HepG2 (cell line): ENCODE measurements at regions not wholly inside any gene's neighbourhood (a gene's known extent, or its start where the extent isn't known, plus 50 kb on each side); places are given as distances from the start of the nearest gene placed in this dataset.

Experiments
- ATAC-seq: fragments of 200-7000 bp; cut with Tn5 transposase; 3 replicates; pipeline ENCODE4 v1.9.1; 2020; ENCODE audit warnings: mild to moderate bottlenecking, moderate library complexity
- BruUV-seq: library from RNA; stranded (reverse); fragments of 400-500 nt; replicated peaks from 2 replicates; lab custom pipeline; 2021; lab: Mats Ljungman, UMichigan
- CTCF ChIA-PET: fragments of 300-600 bp; formaldehyde crosslinking; extraction: SDS; loops from one replicate; lab custom pipeline; 2021; ENCODE audit warnings: low total read pairs, inconsistent platforms, low intra/inter-chr PET ratio; lab: Yijun Ruan, JAX
- POLR2A ChIA-PET: fragments of 350-600 bp; sonication (Branson Sonifier 250); formaldehyde crosslinking; loops from one replicate; lab custom pipeline; 2020; ENCODE audit warnings: antibody characterized with exemption, inconsistent platforms; lab: Yijun Ruan, JAX
- DNase-seq: peaks from one replicate; pipeline ENCODE4 v3.0.0-alpha.2; 2015; ENCODE audit warnings: low spot score
- FAIRE-seq: peaks from 3 replicates; lab custom pipeline; 2011; peaks lifted over from hg19 to GRCh38; lab: Jason Lieb, UNC
- H2AFZ ChIP-seq: one replicate; pipeline ENCODE4 v1.6.1; 2011; ENCODE audit warnings: low read length, inconsistent platforms
- H3K27ac ChIP-seq: fragments of 300-600 bp; 3 replicates; pipeline ENCODE4 v1.8.0; 2011; ENCODE audit warnings: mixed run types, mild to moderate bottlenecking, mixed read lengths, low read length, inconsistent platforms; ENCODE audit not compliant: insufficient read depth; ENCODE audit errors: extremely low read length
- H3K27me3 ChIP-seq, 2 experiments: fragments of 200-600 bp in 1 of 2; 2 replicates in 1 of 2; 3 replicates in 1 of 2; pipeline versions ENCODE4 v1.6.0 to v1.8.0; 2011; ENCODE audit warnings: low read length in 2 of 2, mild to moderate bottlenecking in 2 of 2, moderate library complexity in 2 of 2, inconsistent platforms in 1 of 2; ENCODE audit not compliant: insufficient read depth in 2 of 2, control insufficient read depth in 1 of 2
- H3K36me3 ChIP-seq, 2 experiments: fragments of 200-600 bp in 1 of 2; replicated peaks in 1 of 2; 2 replicates in 1 of 2; 3 replicates in 1 of 2; pipeline versions ENCODE4 v1.5.1 to v1.8.0; 2011; ENCODE audit warnings: low read length in 2 of 2, inconsistent platforms in 1 of 2; ENCODE audit not compliant: insufficient read depth in 2 of 2, control insufficient read depth in 1 of 2
- H3K4me1 ChIP-seq: 2 replicates; pipeline ENCODE4 v1.5.1; 2012; ENCODE audit warnings: low read length, inconsistent platforms; ENCODE audit not compliant: insufficient read depth
- H3K4me2 ChIP-seq: 2 replicates; pipeline ENCODE4 v1.6.0; 2011; ENCODE audit warnings: low read depth, low read length, inconsistent platforms
- H3K4me3 ChIP-seq, 3 experiments: fragments of 200-600 bp in 1 of 3; sonication (generic), shearing (Covaris generic) in 1 of 3; replicated peaks in 1 of 3; 2 replicates each; pipeline ENCODE4 v1.5.1; 2011 to 2016; ENCODE audit warnings: low read length in 3 of 3, inconsistent platforms in 2 of 3, low read depth in 2 of 3, mild to moderate bottlenecking in 2 of 3, control low read depth in 1 of 3, mixed read lengths in 1 of 3; ENCODE audit not compliant: insufficient read depth in 1 of 3
- H3K79me2 ChIP-seq: one replicate; pipeline ENCODE4 v1.6.1; 2011; ENCODE audit warnings: low read length, inconsistent platforms; ENCODE audit not compliant: insufficient read depth
- H3K9ac ChIP-seq: 2 replicates; pipeline ENCODE4 v1.6.0; 2011; ENCODE audit warnings: mild to moderate bottlenecking, low read depth, low read length, inconsistent platforms; ENCODE audit not compliant: insufficient read depth
- H3K9me3 ChIP-seq: 2 replicates; pipeline ENCODE4 v1.5.1; 2012; ENCODE audit warnings: mild to moderate bottlenecking, low read length
- H4K20me1 ChIP-seq: 2 replicates; pipeline ENCODE4 v1.6.0; 2011; ENCODE audit warnings: inconsistent platforms, mild to moderate bottlenecking, low read length, moderate library complexity; ENCODE audit not compliant: insufficient read depth
- BRD4 ChIP-seq: sonication (generic); formaldehyde crosslinking; IDR thresholded peaks from 2 replicates; pipeline ENCODE4 v1.4.0; 2020; ENCODE audit warnings: missing genetic modification reagents
- GATAD2A ChIP-seq: IDR thresholded peaks from 2 replicates; pipeline ENCODE4 v1.6.1; 2016
- MLLT10 ChIP-seq: sonication (generic); formaldehyde crosslinking; IDR thresholded peaks from 2 replicates; pipeline ENCODE4 v1.4.0; 2020; ENCODE audit warnings: missing genetic modification reagents
- NBN ChIP-seq: fragments of 450-650 bp; conservative IDR thresholded peaks from 2 replicates; pipeline ENCODE4 v1.6.1; 2017
- REPIN1 ChIP-seq: sonication (generic); formaldehyde crosslinking; IDR thresholded peaks from 2 replicates; pipeline ENCODE4 v1.8.0; 2022; ENCODE audit warnings: missing genetic modification reagents, low read depth, mild to moderate bottlenecking, borderline replicate concordance
- SMARCE1 ChIP-seq: fragments of 450-650 bp; IDR thresholded peaks from 2 replicates; pipeline ENCODE4 v1.6.1; 2017; ENCODE audit warnings: borderline replicate concordance
- SYNCRIP ChIP-seq: fragments of 200-400 bp; formaldehyde crosslinking; IDR thresholded peaks from 2 replicates; pipeline ENCODE4 v1.6.1; 2018; ENCODE audit warnings: mild to moderate bottlenecking, low read depth, low read length; ENCODE audit not compliant: insufficient read depth
- ZBTB43 ChIP-seq: sonication (generic); formaldehyde crosslinking; conservative IDR thresholded peaks from 2 replicates; pipeline ENCODE4 v1.4.0; 2020; ENCODE audit warnings: missing genetic modification reagents
- ZBTB44 ChIP-seq: sonication (generic); formaldehyde crosslinking; IDR thresholded peaks from 2 replicates; pipeline ENCODE4 v1.4.0; 2020; ENCODE audit warnings: missing genetic modification reagents
- ZEB1 ChIP-seq: IDR thresholded peaks from 2 replicates; pipeline ENCODE4 v1.6.1; 2012; ENCODE audit warnings: mild to moderate bottlenecking, low read depth, inconsistent platforms; ENCODE audit not compliant: insufficient replicate concordance
- ZNF615 ChIP-seq: sonication (generic); formaldehyde crosslinking; IDR thresholded peaks from 2 replicates; pipeline ENCODE4 v1.5.0; 2020; ENCODE audit warnings: mild to moderate bottlenecking, missing genetic modification reagents, borderline replicate concordance
- ZNF629 ChIP-seq: sonication (generic); formaldehyde crosslinking; conservative IDR thresholded peaks from 2 replicates; pipeline ENCODE4 v1.5.0; 2020; ENCODE audit warnings: missing genetic modification reagents
- ZNF768 ChIP-seq: sonication (generic); formaldehyde crosslinking; IDR thresholded peaks from 2 replicates; pipeline ENCODE4 v1.4.0; 2020; ENCODE audit warnings: missing genetic modification reagents
- ZSCAN9 ChIP-seq: IDR thresholded peaks from 2 replicates; pipeline ENCODE4 v1.6.1; 2016; ENCODE audit warnings: borderline replicate concordance
- WGBS: methylation state at CpG from one replicate; pipeline ENCODE4 v1.1.6; 2017; ENCODE audit warnings: low lambda C conversion rate; 5-methylcytosine and 5-hydroxymethylcytosine counted together
- in situ Hi-C: cut with HindIII; loops from 2 replicates; pipeline ENCODE4 v1.10.0; 2017; ENCODE audit warnings: low pct_unique_long_range_greater_than_20kb; ENCODE audit not compliant: extremely low pct_ligation_motif_present
- intact Hi-C: fragments of 100-400 bp; cut with micrococcal nuclease; formaldehyde crosslinking; loops from one replicate; pipeline ENCODE4 v1.10.0; 2022; ENCODE audit not compliant: unreplicated experiment
- TF ChIP-seq, protein P1 (sequence below): sonication (generic); formaldehyde crosslinking; IDR thresholded peaks from 2 replicates; pipeline ENCODE4 v1.4.0; 2020; ENCODE audit warnings: mild to moderate bottlenecking, missing genetic modification reagents

GRCh38 chr4:1501754-1502500 is 95.7 kb upstream of the NKX1-1 start:
- H3K4me3 ChIP-seq, result no peak overlapping the region
- intact Hi-C loops (no loop called here), in situ Hi-C loops (no loop called here)
- peaks cover 6 to 24% of the 10 kb centered on the region in 2 experiments; a peak in 3 of 5 replicates for H3K27me3 ChIP-seq
- H2AFZ ChIP-seq, result no peak overlapping the region
- no peaks in the 10 kb centered on the region for H3K79me2 ChIP-seq
- H3K9ac ChIP-seq, result no peak overlapping the region
- no peak for DNase-seq
- ChIA-PET POLR2A (no interaction called here), CTCF (no interaction called here)
- no peaks in the 10 kb centered on the region for H3K9me3 ChIP-seq
- no peak overlapping the region for H3K27ac ChIP-seq
- no peaks in the 10 kb centered on the region for H3K36me3 ChIP-seq
- H3K4me2 ChIP-seq, result no peak overlapping the region
- no peaks in the 10 kb centered on the region for H4K20me1 ChIP-seq
- FAIRE-seq, result no peak
- 87% methylated on average over 6 of the region's 23 CpGs for WGBS
- BruUV-seq, result no TSS peak
- H3K4me1 ChIP-seq, result peaks cover 8% of the 10 kb centered on the region; the same call in 1 of the 2 replicates
- TF ChIP-seq SYNCRIP, result no peak
- no peak for TF ChIP-seq ZBTB44
- TF ChIP-seq ZEB1, result no peak
- TF ChIP-seq MLLT10 (CRISPR knock-in tag), result no peak
- no peak for TF ChIP-seq ZNF615 (CRISPR knock-in tag)
- no peak for TF ChIP-seq NBN
- TF ChIP-seq, protein P1, sequence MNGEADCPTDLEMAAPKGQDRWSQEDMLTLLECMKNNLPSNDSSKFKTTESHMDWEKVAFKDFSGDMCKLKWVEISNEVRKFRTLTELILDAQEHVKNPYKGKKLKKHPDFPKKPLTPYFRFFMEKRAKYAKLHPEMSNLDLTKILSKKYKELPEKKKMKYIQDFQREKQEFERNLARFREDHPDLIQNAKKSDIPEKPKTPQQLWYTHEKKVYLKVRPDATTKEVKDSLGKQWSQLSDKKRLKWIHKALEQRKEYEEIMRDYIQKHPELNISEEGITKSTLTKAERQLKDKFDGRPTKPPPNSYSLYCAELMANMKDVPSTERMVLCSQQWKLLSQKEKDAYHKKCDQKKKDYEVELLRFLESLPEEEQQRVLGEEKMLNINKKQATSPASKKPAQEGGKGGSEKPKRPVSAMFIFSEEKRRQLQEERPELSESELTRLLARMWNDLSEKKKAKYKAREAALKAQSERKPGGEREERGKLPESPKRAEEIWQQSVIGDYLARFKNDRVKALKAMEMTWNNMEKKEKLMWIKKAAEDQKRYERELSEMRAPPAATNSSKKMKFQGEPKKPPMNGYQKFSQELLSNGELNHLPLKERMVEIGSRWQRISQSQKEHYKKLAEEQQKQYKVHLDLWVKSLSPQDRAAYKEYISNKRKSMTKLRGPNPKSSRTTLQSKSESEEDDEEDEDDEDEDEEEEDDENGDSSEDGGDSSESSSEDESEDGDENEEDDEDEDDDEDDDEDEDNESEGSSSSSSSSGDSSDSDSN (CRISPR knock-in tag), result no peak
- no peak for TF ChIP-seq BRD4
- no peak for TF ChIP-seq ZNF629 (CRISPR knock-in tag)
- TF ChIP-seq ZSCAN9 (CRISPR knock-in tag), result no peak
- no peak for TF ChIP-seq ZBTB43
- TF ChIP-seq SMARCE1, result no peak
- TF ChIP-seq ZNF768 (CRISPR knock-in tag), result no peak
- no peak for TF ChIP-seq REPIN1
- no peak for TF ChIP-seq GATAD2A (CRISPR knock-in tag)
- TF ChIP-seq, all 625 proteins: peak for 0
- no peak for ATAC-seq
